H9 (cell line): ENCODE measurements at regions not wholly inside any gene's neighbourhood (a gene's known extent, or its start where the extent isn't known, plus 50 kb on each side); places are given as distances from the start of the nearest gene placed in this dataset.

Experiments used
- DNase-seq: peaks from one replicate; pipeline ENCODE4 v3.0.0-alpha.2; 2017
- H2AFZ ChIP-seq: one replicate; pipeline ENCODE4 v1.6.1; 2013; ENCODE audit warnings: mild to moderate bottlenecking, low read length, control low read depth, moderate library complexity
- H2AK5ac ChIP-seq: 2 replicates; pipeline ENCODE4 v1.6.1; 2013; ENCODE audit warnings: low read length, control low read depth, mixed read lengths; ENCODE audit not compliant: insufficient read length
- H2BK120ac ChIP-seq: one replicate; pipeline ENCODE4 v1.6.1; 2013; ENCODE audit warnings: low read depth, mild to moderate bottlenecking, low read length, control low read depth, inconsistent platforms; ENCODE audit not compliant: poor library complexity, severe bottlenecking
- H2BK12ac ChIP-seq: 2 replicates; pipeline ENCODE4 v1.6.1; 2013; ENCODE audit warnings: low read length, control low read depth, mixed read lengths, low read depth; ENCODE audit not compliant: insufficient read length
- H2BK15ac ChIP-seq: 2 replicates; pipeline ENCODE4 v1.6.1; 2013; ENCODE audit warnings: low read depth, low read length, control low read depth
- H2BK20ac ChIP-seq: one replicate; pipeline ENCODE4 v1.6.1; 2013; ENCODE audit warnings: low read depth, mild to moderate bottlenecking, low read length, control low read depth, inconsistent platforms; ENCODE audit not compliant: poor library complexity, severe bottlenecking
- H2BK5ac ChIP-seq: 2 replicates; pipeline ENCODE4 v1.6.1; 2013; ENCODE audit warnings: low read length, control low read depth, mixed read lengths; ENCODE audit not compliant: insufficient read length
- H3K14ac ChIP-seq: 2 replicates; pipeline ENCODE4 v1.6.1; 2013; ENCODE audit warnings: low read length, control low read depth; ENCODE audit not compliant: insufficient read depth
- H3K18ac ChIP-seq: 2 replicates; pipeline ENCODE4 v1.6.1; 2013; ENCODE audit warnings: low read depth, mild to moderate bottlenecking, mixed read lengths, low read length, control low read depth; ENCODE audit not compliant: insufficient read length
- H3K23ac ChIP-seq: 2 replicates; pipeline ENCODE4 v1.6.1; 2013; ENCODE audit warnings: low read length, control low read depth, mixed read lengths, low read depth; ENCODE audit not compliant: insufficient read length
- H3K23me2 ChIP-seq: 2 replicates; pipeline ENCODE4 v1.6.1; 2013; ENCODE audit warnings: low read depth, mild to moderate bottlenecking, mixed read lengths, low read length, control low read depth; ENCODE audit not compliant: insufficient read length, poor library complexity, severe bottlenecking
- H3K27ac ChIP-seq: 2 replicates; pipeline ENCODE4 v1.5.1; 2013; ENCODE audit warnings: low read length, control low read depth, mixed read lengths, low read depth; ENCODE audit not compliant: insufficient read length
- H3K27me3 ChIP-seq: 2 replicates; pipeline ENCODE4 v1.6.1; 2013; ENCODE audit warnings: low read length, control low read depth, inconsistent platforms; ENCODE audit not compliant: insufficient read depth
- H3K4ac ChIP-seq: 2 replicates; pipeline ENCODE4 v1.6.1; 2013; ENCODE audit warnings: low read depth, mild to moderate bottlenecking, control low read depth, inconsistent platforms, low read length, moderate library complexity
- H3K4me1 ChIP-seq: 2 replicates; pipeline ENCODE4 v1.6.1; 2013; ENCODE audit warnings: low read length, control low read depth, inconsistent platforms; ENCODE audit not compliant: insufficient read depth
- H3K4me2 ChIP-seq: 2 replicates; pipeline ENCODE4 v1.6.1; 2013; ENCODE audit warnings: low read length, control low read depth, mixed read lengths; ENCODE audit not compliant: insufficient read length, insufficient read depth
- H3K56ac ChIP-seq: 2 replicates; pipeline ENCODE4 v1.6.1; 2013; ENCODE audit warnings: low read depth, mild to moderate bottlenecking, mixed read lengths, low read length, control low read depth; ENCODE audit not compliant: insufficient read length
- H3K79me1 ChIP-seq: 2 replicates; pipeline ENCODE4 v1.6.1; 2013; ENCODE audit warnings: low read depth, mild to moderate bottlenecking, moderate library complexity, low read length, control low read depth, inconsistent platforms; ENCODE audit not compliant: insufficient read depth, poor library complexity, severe bottlenecking
- H3K79me2 ChIP-seq: 2 replicates; pipeline ENCODE4 v1.6.1; 2013; ENCODE audit warnings: low read length, control low read depth, inconsistent platforms; ENCODE audit not compliant: insufficient read depth
- H3K9ac ChIP-seq: 2 replicates; pipeline ENCODE4 v1.6.1; 2013; ENCODE audit warnings: low read length, control low read depth, mixed read lengths; ENCODE audit not compliant: insufficient read length; ENCODE audit errors: extremely low read depth
- H3K9me3 ChIP-seq: one replicate; pipeline ENCODE4 v1.6.1; 2013; ENCODE audit warnings: low read depth, low read length, inconsistent platforms; ENCODE audit not compliant: control insufficient read depth
- H3T11ph ChIP-seq: one replicate; pipeline ENCODE4 v1.6.1; 2013; ENCODE audit warnings: mild to moderate bottlenecking, low read length, control low read depth, inconsistent platforms
- H4K20me1 ChIP-seq: one replicate; pipeline ENCODE4 v1.6.1; 2013; ENCODE audit not compliant: control insufficient read depth, insufficient read length, insufficient read depth
- H4K5ac ChIP-seq: 2 replicates; pipeline ENCODE4 v1.6.1; 2013; ENCODE audit warnings: low read depth, mild to moderate bottlenecking, mixed read lengths, low read length, control low read depth; ENCODE audit not compliant: insufficient read length
- H4K8ac ChIP-seq: replicated peaks from 2 replicates; pipeline ENCODE4 v1.6.1; 2013; ENCODE audit warnings: low read length, control low read depth, mixed read lengths, low read depth; ENCODE audit not compliant: insufficient read length
- H4K91ac ChIP-seq: 2 replicates; pipeline ENCODE4 v1.6.1; 2013; ENCODE audit warnings: low read depth, mild to moderate bottlenecking, moderate library complexity, mixed read lengths, low read length, control low read depth; ENCODE audit not compliant: insufficient read length
- H3K27ac Mint-ChIP-seq, 3 experiments: 2 replicates in 2 of 3; 3 replicates in 1 of 3; pipeline ENCODE4 v1.8.0; 2020 to 2021; ENCODE audit warnings: mixed read lengths in 3 of 3, mild to moderate bottlenecking in 1 of 3, moderate library complexity in 1 of 3
- H3K27me3 Mint-ChIP-seq: 2 replicates; pipeline ENCODE4 v1.8.0; 2021; ENCODE audit warnings: low read depth, mild to moderate bottlenecking, moderate library complexity, mixed read lengths
- H3K36me3 Mint-ChIP-seq, 3 experiments: 2 replicates in 2 of 3; 3 replicates in 1 of 3; pipeline ENCODE4 v1.8.0; 2020 to 2021; ENCODE audit warnings: low read depth in 3 of 3, mixed read lengths in 3 of 3; ENCODE audit not compliant: insufficient read depth in 1 of 3
- H3K4me1 Mint-ChIP-seq, 2 experiments: 2 replicates each; pipeline ENCODE4 v1.8.0; 2020; ENCODE audit warnings: mixed read lengths in 2 of 2
- H3K4me3 Mint-ChIP-seq, 2 experiments: 2 replicates in 1 of 2; 3 replicates in 1 of 2; pipeline ENCODE4 v1.8.0; 2020 to 2021; ENCODE audit warnings: mild to moderate bottlenecking in 2 of 2, mixed read lengths in 2 of 2, moderate library complexity in 1 of 2
- H3K9me3 Mint-ChIP-seq, 2 experiments: 2 replicates in 1 of 2; 3 replicates in 1 of 2; pipeline ENCODE4 v1.8.0; 2020; ENCODE audit warnings: mild to moderate bottlenecking in 2 of 2, mixed read lengths in 2 of 2, moderate library complexity in 1 of 2
- WGBS: extraction: QIAGEN DNeasy Blood & Tissue Kit; methylation state at CpG from one replicate; pipeline ENCODE4 v1.1.7; 2013; ENCODE audit warnings: missing lambda C conversion rate, low lambda C conversion rate, mixed read lengths; ENCODE audit not compliant: insufficient read length; ENCODE audit errors: extremely low coverage; 5-methylcytosine and 5-hydroxymethylcytosine counted together
- TF ChIP-seq, protein P1 (sequence below): fragments of 200-600 bp; sonication (generic); conservative IDR thresholded peaks from 3 replicates; pipeline ENCODE4 v1.8.0; 2021; ENCODE audit warnings: antibody characterized with exemption, mild to moderate bottlenecking

DNA sequence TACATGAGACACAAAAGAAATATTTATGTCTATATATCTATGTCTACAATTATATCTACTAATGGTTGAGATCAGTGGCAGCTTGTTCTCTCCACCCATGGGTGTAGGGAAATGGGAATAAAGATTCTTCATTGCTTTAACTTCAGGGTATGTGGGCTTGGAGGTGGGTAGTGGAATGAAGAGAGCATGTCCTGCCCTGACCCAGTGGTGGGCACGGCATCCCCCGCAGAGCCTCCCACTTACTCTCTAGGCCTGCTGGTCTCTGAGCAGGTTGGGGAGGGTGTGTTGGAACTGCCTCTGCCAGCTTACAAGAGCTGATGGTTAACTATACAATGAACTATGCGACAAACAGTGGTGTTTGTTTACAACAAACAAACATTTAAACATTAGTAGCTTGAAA lies 152.5 kb upstream of the SKOR2 start:
- Histone ChIP-seq H3K27me3 (no peaks in the 10 kb centered on the region), H3K23me2 (no peaks in the 10 kb centered on the region), H3K79me2 (no peaks in the 10 kb centered on the region), H3K18ac (no peak overlapping the region), H4K20me1 (no peaks in the 10 kb centered on the region), H3K14ac (no peak overlapping the region), H2AK5ac (no peak overlapping the region), H3K23ac (no peak overlapping the region), H3K4me1 (no peaks in the 10 kb centered on the region; the same call in 1 of the 2 replicates), H3T11ph (no peak overlapping the region), H2BK120ac (no peak overlapping the region), H4K91ac (no peak overlapping the region), H2BK15ac (no peak overlapping the region), H2BK12ac (no peak overlapping the region), H2BK5ac (no peak overlapping the region), H3K27ac (no peak overlapping the region), H3K9ac (no peak overlapping the region), H3K56ac (no peak overlapping the region), H3K79me1 (no peaks in the 10 kb centered on the region), H3K9me3 (no peaks in the 10 kb centered on the region), H2BK20ac (no peak overlapping the region), H4K8ac (no peak overlapping the region), H2AFZ (no peak overlapping the region), H4K5ac (no peak overlapping the region), H3K4ac (no peak overlapping the region), H3K4me2 (no peak overlapping the region)
- WGBS, result no CpG with 5 or more reads among the region's 3 CpGs
- H3K9me3 Mint-ChIP-seq, result peaks cover 0 to 7% of the 10 kb centered on the region in 2 experiments; a peak in 2 of 5 replicates
- H3K36me3 Mint-ChIP-seq, result peaks cover 0 to 8% (median 6%) of the 10 kb centered on the region in 3 experiments; a peak in 2 of 7 replicates
- no peak overlapping the region for H3K4me3 Mint-ChIP-seq
- TF ChIP-seq, protein P1, sequence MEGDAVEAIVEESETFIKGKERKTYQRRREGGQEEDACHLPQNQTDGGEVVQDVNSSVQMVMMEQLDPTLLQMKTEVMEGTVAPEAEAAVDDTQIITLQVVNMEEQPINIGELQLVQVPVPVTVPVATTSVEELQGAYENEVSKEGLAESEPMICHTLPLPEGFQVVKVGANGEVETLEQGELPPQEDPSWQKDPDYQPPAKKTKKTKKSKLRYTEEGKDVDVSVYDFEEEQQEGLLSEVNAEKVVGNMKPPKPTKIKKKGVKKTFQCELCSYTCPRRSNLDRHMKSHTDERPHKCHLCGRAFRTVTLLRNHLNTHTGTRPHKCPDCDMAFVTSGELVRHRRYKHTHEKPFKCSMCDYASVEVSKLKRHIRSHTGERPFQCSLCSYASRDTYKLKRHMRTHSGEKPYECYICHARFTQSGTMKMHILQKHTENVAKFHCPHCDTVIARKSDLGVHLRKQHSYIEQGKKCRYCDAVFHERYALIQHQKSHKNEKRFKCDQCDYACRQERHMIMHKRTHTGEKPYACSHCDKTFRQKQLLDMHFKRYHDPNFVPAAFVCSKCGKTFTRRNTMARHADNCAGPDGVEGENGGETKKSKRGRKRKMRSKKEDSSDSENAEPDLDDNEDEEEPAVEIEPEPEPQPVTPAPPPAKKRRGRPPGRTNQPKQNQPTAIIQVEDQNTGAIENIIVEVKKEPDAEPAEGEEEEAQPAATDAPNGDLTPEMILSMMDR, result no peak
- H3K27me3 Mint-ChIP-seq, result peaks cover 38% of the 10 kb centered on the region
- H3K4me1 Mint-ChIP-seq, result peaks cover 42 to 51% of the 10 kb centered on the region in 2 experiments
- no peak for DNase-seq
- no peak overlapping the region; a peak in 1 of 7 replicates for H3K27ac Mint-ChIP-seq
